HepG2 (cell line): ENCODE measurements at regions not wholly inside any gene's neighbourhood (a gene's known extent, or its start where the extent isn't known, plus 50 kb on each side); places are given as distances from the start of the nearest gene placed in this dataset.

Source experiments
- ATAC-seq: fragments of 200-7000 bp; cut with Tn5 transposase; 3 replicates; pipeline ENCODE4 v1.9.1; 2020; ENCODE audit warnings: mild to moderate bottlenecking, moderate library complexity
- BruUV-seq: library from RNA; stranded (reverse); fragments of 400-500 nt; replicated peaks from 2 replicates; lab custom pipeline; 2021; lab: Mats Ljungman, UMichigan
- CTCF ChIA-PET: fragments of 300-600 bp; formaldehyde crosslinking; extraction: SDS; loops from one replicate; lab custom pipeline; 2021; ENCODE audit warnings: low total read pairs, inconsistent platforms, low intra/inter-chr PET ratio; lab: Yijun Ruan, JAX
- POLR2A ChIA-PET: fragments of 350-600 bp; sonication (Branson Sonifier 250); formaldehyde crosslinking; loops from one replicate; lab custom pipeline; 2020; ENCODE audit warnings: antibody characterized with exemption, inconsistent platforms; lab: Yijun Ruan, JAX
- DNase-seq: peaks from one replicate; pipeline ENCODE4 v3.0.0-alpha.2; 2015; ENCODE audit warnings: low spot score
- FAIRE-seq: peaks from 3 replicates; lab custom pipeline; 2011; peaks lifted over from hg19 to GRCh38; lab: Jason Lieb, UNC
- H2AFZ ChIP-seq: one replicate; pipeline ENCODE4 v1.6.1; 2011; ENCODE audit warnings: low read length, inconsistent platforms
- H3K27ac ChIP-seq: fragments of 300-600 bp; 3 replicates; pipeline ENCODE4 v1.8.0; 2011; ENCODE audit warnings: mixed run types, mild to moderate bottlenecking, mixed read lengths, low read length, inconsistent platforms; ENCODE audit not compliant: insufficient read depth; ENCODE audit errors: extremely low read length
- H3K27me3 ChIP-seq, 2 experiments: fragments of 200-600 bp in 1 of 2; 2 replicates in 1 of 2; 3 replicates in 1 of 2; pipeline versions ENCODE4 v1.6.0 to v1.8.0; 2011; ENCODE audit warnings: low read length in 2 of 2, mild to moderate bottlenecking in 2 of 2, moderate library complexity in 2 of 2, inconsistent platforms in 1 of 2; ENCODE audit not compliant: insufficient read depth in 2 of 2, control insufficient read depth in 1 of 2
- H3K36me3 ChIP-seq, 2 experiments: fragments of 200-600 bp in 1 of 2; replicated peaks in 1 of 2; 2 replicates in 1 of 2; 3 replicates in 1 of 2; pipeline versions ENCODE4 v1.5.1 to v1.8.0; 2011; ENCODE audit warnings: low read length in 2 of 2, inconsistent platforms in 1 of 2; ENCODE audit not compliant: insufficient read depth in 2 of 2, control insufficient read depth in 1 of 2
- H3K4me1 ChIP-seq: 2 replicates; pipeline ENCODE4 v1.5.1; 2012; ENCODE audit warnings: low read length, inconsistent platforms; ENCODE audit not compliant: insufficient read depth
- H3K4me2 ChIP-seq: 2 replicates; pipeline ENCODE4 v1.6.0; 2011; ENCODE audit warnings: low read depth, low read length, inconsistent platforms
- H3K4me3 ChIP-seq, 3 experiments: fragments of 200-600 bp in 1 of 3; sonication (generic), shearing (Covaris generic) in 1 of 3; replicated peaks in 1 of 3; 2 replicates each; pipeline ENCODE4 v1.5.1; 2011 to 2016; ENCODE audit warnings: low read length in 3 of 3, inconsistent platforms in 2 of 3, low read depth in 2 of 3, mild to moderate bottlenecking in 2 of 3, control low read depth in 1 of 3, mixed read lengths in 1 of 3; ENCODE audit not compliant: insufficient read depth in 1 of 3
- H3K79me2 ChIP-seq: one replicate; pipeline ENCODE4 v1.6.1; 2011; ENCODE audit warnings: low read length, inconsistent platforms; ENCODE audit not compliant: insufficient read depth
- H3K9ac ChIP-seq: 2 replicates; pipeline ENCODE4 v1.6.0; 2011; ENCODE audit warnings: mild to moderate bottlenecking, low read depth, low read length, inconsistent platforms; ENCODE audit not compliant: insufficient read depth
- H3K9me3 ChIP-seq: 2 replicates; pipeline ENCODE4 v1.5.1; 2012; ENCODE audit warnings: mild to moderate bottlenecking, low read length
- H4K20me1 ChIP-seq: 2 replicates; pipeline ENCODE4 v1.6.0; 2011; ENCODE audit warnings: inconsistent platforms, mild to moderate bottlenecking, low read length, moderate library complexity; ENCODE audit not compliant: insufficient read depth
- BRCA1 ChIP-seq: sonication (generic); formaldehyde crosslinking; IDR thresholded peaks from 2 replicates; pipeline ENCODE4 v1.4.0; 2020; ENCODE audit warnings: missing genetic modification reagents
- DNMT3B ChIP-seq: conservative IDR thresholded peaks from 2 replicates; pipeline ENCODE4 v1.6.1; 2016; ENCODE audit warnings: missing biosample characterization, control low read depth
- ELK4 ChIP-seq: sonication (generic); formaldehyde crosslinking; IDR thresholded peaks from 2 replicates; pipeline ENCODE4 v1.9.0; 2021; ENCODE audit warnings: missing genetic modification reagents, borderline replicate concordance
- GABPA ChIP-seq, 2 experiments: IDR thresholded peaks; 2 replicates each; pipeline ENCODE4 v1.6.1; 2011 to 2016; ENCODE audit warnings: low read depth in 2 of 2, low read length in 1 of 2, missing biosample characterization in 1 of 2, missing genetic modification characterization in 1 of 2
- GABPB1 ChIP-seq: IDR thresholded peaks from 2 replicates; pipeline ENCODE4 v1.6.1; 2016; ENCODE audit warnings: mild to moderate bottlenecking, missing genetic modification reagents, moderate library complexity, missing compliant biosample characterization
- KMT2A ChIP-seq: sonication (generic); formaldehyde crosslinking; IDR thresholded peaks from 2 replicates; pipeline ENCODE4 v1.4.0; 2020; ENCODE audit warnings: missing genetic modification reagents
- NR2C2 ChIP-seq: sonication (generic); formaldehyde crosslinking; IDR thresholded peaks from 2 replicates; pipeline ENCODE4 v1.4.0; 2020; ENCODE audit warnings: missing genetic modification reagents, mild to moderate bottlenecking, moderate library complexity, borderline replicate concordance
- SMAD9 ChIP-seq: sonication (generic); formaldehyde crosslinking; IDR thresholded peaks from 2 replicates; pipeline ENCODE4 v1.5.1; 2020; ENCODE audit warnings: mild to moderate bottlenecking, missing genetic modification reagents
- ZNF350 ChIP-seq: sonication (generic); formaldehyde crosslinking; IDR thresholded peaks from 2 replicates; pipeline ENCODE4 v1.4.0; 2020; ENCODE audit warnings: mild to moderate bottlenecking, low read depth, missing genetic modification reagents, borderline replicate concordance
- WGBS: methylation state at CpG from one replicate; pipeline ENCODE4 v1.1.6; 2017; ENCODE audit warnings: low lambda C conversion rate; 5-methylcytosine and 5-hydroxymethylcytosine counted together
- in situ Hi-C: cut with HindIII; loops from 2 replicates; pipeline ENCODE4 v1.10.0; 2017; ENCODE audit warnings: low pct_unique_long_range_greater_than_20kb; ENCODE audit not compliant: extremely low pct_ligation_motif_present
- intact Hi-C: fragments of 100-400 bp; cut with micrococcal nuclease; formaldehyde crosslinking; loops from one replicate; pipeline ENCODE4 v1.10.0; 2022; ENCODE audit not compliant: unreplicated experiment
- TF ChIP-seq, protein P1 (sequence below): sonication (generic); formaldehyde crosslinking; IDR thresholded peaks from 2 replicates; pipeline ENCODE4 v1.4.0; 2020; ENCODE audit warnings: missing genetic modification reagents
- TF ChIP-seq, protein P2 (sequence below): sonication (generic); formaldehyde crosslinking; IDR thresholded peaks from 2 replicates; pipeline ENCODE4 v1.4.0; 2020; ENCODE audit warnings: missing genetic modification reagents, mild to moderate bottlenecking, borderline replicate concordance

DNA sequence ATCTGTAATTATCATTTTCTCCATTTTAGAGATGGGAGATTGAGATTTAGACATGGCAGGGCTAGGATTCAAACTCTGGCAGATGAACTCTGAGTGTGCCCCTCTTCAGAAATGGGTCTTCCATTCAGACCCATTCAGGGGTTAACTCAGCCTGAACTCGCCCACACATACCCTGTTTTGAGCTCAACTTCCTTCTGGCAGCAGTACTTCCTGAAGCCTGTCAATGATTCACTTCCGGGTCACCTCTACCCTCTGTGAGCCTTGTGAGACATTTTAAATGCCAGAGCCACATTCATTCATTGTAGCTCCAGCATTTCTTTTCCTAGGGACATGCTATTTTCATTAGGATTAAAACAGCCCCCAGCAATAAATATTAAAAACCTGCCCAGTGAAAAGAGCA is 209.3 kb upstream of the SLC24A2 start:
- H3K4me2 ChIP-seq: no peak overlapping the region
- no peaks in the 10 kb centered on the region for H4K20me1 ChIP-seq
- in situ Hi-C loops (no loop called here), intact Hi-C loops (no loop called here)
- FAIRE-seq (no peak), ATAC-seq (no peak), DNase-seq (no peak)
- H3K27me3 ChIP-seq: no peaks in the 10 kb centered on the region
- no peak overlapping the region for H3K4me3 ChIP-seq
- no peak overlapping the region for H2AFZ ChIP-seq
- no peak overlapping the region for H3K27ac ChIP-seq
- H3K4me1 ChIP-seq: no peaks in the 10 kb centered on the region
- 0% methylated on average over 2 of the region's 2 CpGs for WGBS
- H3K9ac ChIP-seq: no peak overlapping the region
- H3K36me3 ChIP-seq: no peaks in the 10 kb centered on the region
- no TSS peak for BruUV-seq
- no peaks in the 10 kb centered on the region for H3K9me3 ChIP-seq
- no peaks in the 10 kb centered on the region for H3K79me2 ChIP-seq
- CTCF ChIA-PET: no interaction called here
- POLR2A ChIA-PET: no interaction called here
- TF ChIP-seq NR2C2 (CRISPR knock-in tag) (peak; percentile 89), KMT2A (no peak), GABPA (IDR thresholded peaks at IDR 0.05; ENCODE audit: low read depth, low read length) (peak; percentile 42), GABPA (CRISPR knock-in tag; IDR thresholded peaks at IDR 0.05; ENCODE audit: low read depth) (peak; percentile 81), GABPB1 (CRISPR knock-in tag) (peak; percentile 50; the same call in 1 of the 2 replicates), SMAD9 (CRISPR knock-in tag) (no peak)
- TF ChIP-seq, protein P1, sequence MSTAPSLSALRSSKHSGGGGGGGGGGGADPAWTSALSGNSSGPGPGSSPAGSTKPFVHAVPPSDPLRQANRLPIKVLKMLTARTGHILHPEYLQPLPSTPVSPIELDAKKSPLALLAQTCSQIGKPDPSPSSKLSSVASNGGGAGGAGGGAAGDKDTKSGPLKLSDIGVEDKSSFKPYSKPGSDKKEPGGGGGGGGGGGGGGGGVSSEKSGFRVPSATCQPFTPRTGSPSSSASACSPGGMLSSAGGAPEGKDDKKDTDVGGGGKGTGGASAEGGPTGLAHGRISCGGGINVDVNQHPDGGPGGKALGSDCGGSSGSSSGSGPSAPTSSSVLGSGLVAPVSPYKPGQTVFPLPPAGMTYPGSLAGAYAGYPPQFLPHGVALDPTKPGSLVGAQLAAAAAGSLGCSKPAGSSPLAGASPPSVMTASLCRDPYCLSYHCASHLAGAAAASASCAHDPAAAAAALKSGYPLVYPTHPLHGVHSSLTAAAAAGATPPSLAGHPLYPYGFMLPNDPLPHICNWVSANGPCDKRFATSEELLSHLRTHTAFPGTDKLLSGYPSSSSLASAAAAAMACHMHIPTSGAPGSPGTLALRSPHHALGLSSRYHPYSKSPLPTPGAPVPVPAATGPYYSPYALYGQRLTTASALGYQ (CRISPR knock-in tag): no peak

DNA sequence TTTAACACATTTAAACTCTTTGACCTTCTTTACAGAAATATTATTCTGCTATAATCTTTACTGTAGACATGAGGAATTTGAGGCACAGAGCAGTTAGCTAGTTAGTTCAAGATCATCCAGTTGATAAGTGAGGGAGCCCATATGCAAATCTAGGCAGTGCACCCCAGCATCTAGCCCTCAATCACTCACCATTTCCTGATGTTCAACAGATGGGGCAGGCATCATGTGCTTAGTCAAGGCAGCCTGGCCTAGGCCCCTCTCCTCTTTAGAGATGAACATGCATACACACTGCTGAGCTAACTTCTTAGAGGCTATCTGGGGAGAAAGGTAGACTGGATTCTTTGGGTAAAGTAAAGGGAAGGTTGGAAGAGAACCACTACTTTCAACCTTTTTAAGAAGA is 206.8 kb upstream of the SLC24A2 start:
- Histone ChIP-seq H3K4me2 (no peak overlapping the region), H3K4me1 (no peaks in the 10 kb centered on the region), H2AFZ (no peak overlapping the region), H3K27ac (no peak overlapping the region), H3K36me3 (no peaks in the 10 kb centered on the region), H3K27me3 (no peaks in the 10 kb centered on the region), H3K9ac (no peak overlapping the region), H3K9me3 (no peaks in the 10 kb centered on the region), H4K20me1 (no peaks in the 10 kb centered on the region), H3K4me3 (no peak overlapping the region), H3K79me2 (no peaks in the 10 kb centered on the region)
- in situ Hi-C loops (no loop called here), intact Hi-C loops (no loop called here)
- ChIA-PET CTCF (no interaction called here), POLR2A (no interaction called here)
- no TSS peak for BruUV-seq
- ATAC-seq (no peak), FAIRE-seq (no peak), DNase-seq (no peak)
- TF ChIP-seq DNMT3B (CRISPR knock-in tag) (no peak), BRCA1 (CRISPR knock-in tag) (no peak), ZNF350 (CRISPR knock-in tag) (no peak), ELK4 (CRISPR knock-in tag) (no peak)
- TF ChIP-seq, protein P2, sequence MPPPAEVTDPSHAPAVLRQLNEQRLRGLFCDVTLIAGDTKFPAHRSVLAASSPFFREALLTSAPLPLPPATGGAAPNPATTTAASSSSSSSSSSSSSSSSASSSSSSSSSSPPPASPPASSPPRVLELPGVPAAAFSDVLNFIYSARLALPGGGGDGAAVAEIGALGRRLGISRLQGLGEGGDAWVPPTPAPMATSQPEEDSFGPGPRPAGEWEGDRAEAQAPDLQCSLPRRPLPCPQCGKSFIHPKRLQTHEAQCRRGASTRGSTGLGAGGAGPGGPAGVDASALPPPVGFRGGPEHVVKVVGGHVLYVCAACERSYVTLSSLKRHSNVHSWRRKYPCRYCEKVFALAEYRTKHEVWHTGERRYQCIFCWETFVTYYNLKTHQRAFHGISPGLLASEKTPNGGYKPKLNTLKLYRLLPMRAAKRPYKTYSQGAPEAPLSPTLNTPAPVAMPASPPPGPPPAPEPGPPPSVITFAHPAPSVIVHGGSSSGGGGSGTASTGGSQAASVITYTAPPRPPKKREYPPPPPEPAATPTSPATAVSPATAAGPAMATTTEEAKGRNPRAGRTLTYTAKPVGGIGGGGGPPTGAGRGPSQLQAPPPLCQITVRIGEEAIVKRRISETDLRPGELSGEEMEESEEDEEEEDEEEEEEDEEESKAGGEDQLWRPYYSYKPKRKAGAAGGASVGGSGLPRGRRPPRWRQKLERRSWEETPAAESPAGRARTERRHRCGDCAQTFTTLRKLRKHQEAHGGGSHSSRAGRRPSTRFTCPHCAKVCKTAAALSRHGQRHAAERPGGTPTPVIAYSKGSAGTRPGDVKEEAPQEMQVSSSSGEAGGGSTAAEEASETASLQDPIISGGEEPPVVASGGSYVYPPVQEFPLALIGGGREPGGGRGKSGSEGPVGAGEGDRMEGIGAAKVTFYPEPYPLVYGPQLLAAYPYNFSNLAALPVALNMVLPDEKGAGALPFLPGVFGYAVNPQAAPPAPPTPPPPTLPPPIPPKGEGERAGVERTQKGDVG (CRISPR knock-in tag): no peak
